WERI-Rb-1 (cell line): ENCODE measurements at regions not wholly inside any gene's neighbourhood (a gene's known extent, or its start where the extent isn't known, plus 50 kb on each side); places are given as distances from the start of the nearest gene placed in this dataset.
"Not testable (repeated sequence)": the region's sequence is repeated elsewhere in the genome, so short reads cannot be mapped to it uniquely, and the experiment has no call there.

Experiments
- DNase-seq: peaks from one replicate; pipeline ENCODE4 v3.0.0-alpha.2; 2020
- H3K27ac ChIP-seq: fragments of 250-450 bp; sonication (Bioruptor Pico); 2 replicates; pipeline ENCODE4 v1.5.1; 2020; ENCODE audit warnings: mild to moderate bottlenecking, moderate library complexity
- H3K27me3 ChIP-seq: fragments of 250-450 bp; sonication (Bioruptor Pico); 2 replicates; pipeline ENCODE4 v1.5.1; 2021; ENCODE audit warnings: mild to moderate bottlenecking, low read depth, moderate library complexity; ENCODE audit not compliant: insufficient read depth, severe bottlenecking
- H3K36me3 ChIP-seq: fragments of 250-450 bp; sonication (Bioruptor Pico); 2 replicates; pipeline ENCODE4 v1.5.1; 2020; ENCODE audit warnings: mild to moderate bottlenecking, moderate library complexity
- H3K4me3 ChIP-seq: 2 replicates; pipeline ENCODE4 v1.5.1; 2011; ENCODE audit warnings: low read depth, mild to moderate bottlenecking, control low read depth, low read length
- H3K9me3 ChIP-seq: fragments of 250-450 bp; sonication (Bioruptor Pico); 2 replicates; pipeline ENCODE4 v1.5.1; 2021; ENCODE audit warnings: mild to moderate bottlenecking, moderate library complexity; ENCODE audit not compliant: severe bottlenecking
- CTCF ChIP-seq: IDR thresholded peaks from 2 replicates; pipeline ENCODE4 v1.5.1; 2011; ENCODE audit warnings: low read depth, mild to moderate bottlenecking, control low read depth, inconsistent platforms, low read length

- H3K27me3 ChIP-seq, result no peaks in the 10 kb centered on the region
- no peak overlapping the region for H3K4me3 ChIP-seq
- no peak for TF ChIP-seq CTCF
- H3K27ac ChIP-seq, result no peak overlapping the region
- DNase-seq, result no peak
- no peaks in the 10 kb centered on the region for H3K9me3 ChIP-seq
- H3K36me3 ChIP-seq, result no peaks in the 10 kb centered on the region
Measured at GRCh38 chr14:27623782-27624181, 1025.9 kb upstream of the NOVA1 start.

- no peaks in the 10 kb centered on the region for H3K36me3 ChIP-seq
- H3K27ac ChIP-seq, result no peak overlapping the region
- TF ChIP-seq CTCF, result no peak
- DNase-seq, result no peak
- no peaks in the 10 kb centered on the region for H3K27me3 ChIP-seq
- H3K9me3 ChIP-seq, result no peaks in the 10 kb centered on the region
- H3K4me3 ChIP-seq, result no peak overlapping the region
Measured at GRCh38 chr14:27634056-27634970, 1036.5 kb upstream of the NOVA1 start.

- H3K27ac ChIP-seq, DNase-seq, H3K27me3 ChIP-seq, H3K36me3 ChIP-seq, H3K9me3 ChIP-seq, H3K4me3 ChIP-seq: not testable (repeated sequence)
Measured at GRCh38 chr14:27640688-27641087, 1042.9 kb upstream of the NOVA1 start.

GRCh38 chr14:27642251-27642866, 1044.5 kb upstream of the NOVA1 start:
- Histone ChIP-seq H3K9me3 (no peaks in the 10 kb centered on the region), H3K27me3 (no peaks in the 10 kb centered on the region), H3K4me3 (no peak overlapping the region), H3K36me3 (no peaks in the 10 kb centered on the region), H3K27ac (no peak overlapping the region)
- TF ChIP-seq CTCF, result no peak
- no peak for DNase-seq

- H3K36me3 ChIP-seq, result no peaks in the 10 kb centered on the region
- H3K4me3 ChIP-seq, result no peak overlapping the region
- no peak for DNase-seq
- H3K27ac ChIP-seq, result no peak overlapping the region
- no peaks in the 10 kb centered on the region for H3K27me3 ChIP-seq
- no peaks in the 10 kb centered on the region for H3K9me3 ChIP-seq
- TF ChIP-seq CTCF, result no peak
Measured at GRCh38 chr14:27660683-27661082, 1062.8 kb upstream of the NOVA1 start.

- Histone ChIP-seq H3K27ac (no peak overlapping the region), H3K27me3 (no peaks in the 10 kb centered on the region), H3K36me3 (no peaks in the 10 kb centered on the region), H3K9me3 (no peaks in the 10 kb centered on the region), H3K4me3 (no peak overlapping the region)
- no peak for DNase-seq
- no peak for TF ChIP-seq CTCF
Measured at GRCh38 chr14:27668531-27668930, 1070.7 kb upstream of the NOVA1 start.
